GM19467 (cell line): ENCODE measurements at regions not wholly inside any gene's neighbourhood (a gene's known extent, or its start where the extent isn't known, plus 50 kb on each side); places are given as distances from the start of the nearest gene placed in this dataset.
"Not testable (repeated sequence)": the region's sequence is repeated elsewhere in the genome, so short reads cannot be mapped to it uniquely, and the experiment has no call there.

ENCODE experiments used
- ATAC-seq: cut with Tn5 transposase; IDR thresholded peaks from one replicate; pipeline ENCODE4 v1.9.1; 2021; ENCODE audit warnings: mild to moderate bottlenecking, moderate library complexity; ENCODE audit not compliant: unreplicated experiment

DNA sequence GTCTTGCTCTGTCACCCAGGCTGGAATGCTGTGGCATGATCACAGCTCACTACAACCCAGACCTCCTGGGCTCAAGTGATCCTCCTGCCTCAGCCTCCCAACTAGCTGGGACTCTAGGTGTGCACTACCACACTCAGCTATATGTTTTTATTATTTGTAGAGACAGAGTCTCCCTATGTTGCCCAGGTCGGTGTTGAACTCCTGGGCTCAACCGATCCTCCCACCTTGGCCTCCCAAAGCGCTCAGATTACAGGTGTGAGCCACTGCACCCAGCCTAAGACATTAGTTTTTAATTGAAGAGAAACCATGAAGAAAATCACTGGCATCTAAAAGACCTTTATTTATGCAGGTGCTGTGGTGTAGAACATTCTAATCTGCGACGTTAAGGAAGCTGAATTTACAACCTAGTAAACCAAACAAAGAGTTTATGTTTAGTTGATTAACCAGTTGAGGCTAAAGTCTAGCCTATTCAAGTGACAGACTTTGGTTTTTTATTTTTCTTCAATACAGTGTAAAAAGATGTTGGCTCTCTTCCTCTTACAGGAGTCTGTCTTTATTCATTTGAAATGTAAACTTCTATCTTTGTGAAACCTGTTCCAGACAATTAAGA, 52.5 kb upstream of the NBL1 start:
- no peak for ATAC-seq

DNA sequence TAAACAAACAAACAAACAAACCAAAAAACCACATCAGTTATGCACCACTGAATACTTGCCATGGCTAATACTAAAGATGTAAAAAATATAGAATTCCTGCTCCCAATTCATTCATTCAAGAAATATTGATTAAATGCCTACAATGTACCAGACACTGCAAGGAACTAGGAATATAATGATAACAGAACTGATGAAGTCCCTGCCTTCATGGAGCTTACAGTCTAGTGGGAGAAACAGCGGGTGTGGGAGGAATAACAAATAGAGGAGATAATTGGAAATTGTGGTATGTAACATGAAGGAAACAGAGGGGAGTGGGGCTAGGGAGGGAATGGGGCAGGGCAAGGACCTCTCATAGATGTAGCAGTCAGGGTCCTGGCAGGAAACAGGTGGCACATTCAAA, 58.6 kb upstream of the NBL1 start:
- no peak for ATAC-seq

DNA sequence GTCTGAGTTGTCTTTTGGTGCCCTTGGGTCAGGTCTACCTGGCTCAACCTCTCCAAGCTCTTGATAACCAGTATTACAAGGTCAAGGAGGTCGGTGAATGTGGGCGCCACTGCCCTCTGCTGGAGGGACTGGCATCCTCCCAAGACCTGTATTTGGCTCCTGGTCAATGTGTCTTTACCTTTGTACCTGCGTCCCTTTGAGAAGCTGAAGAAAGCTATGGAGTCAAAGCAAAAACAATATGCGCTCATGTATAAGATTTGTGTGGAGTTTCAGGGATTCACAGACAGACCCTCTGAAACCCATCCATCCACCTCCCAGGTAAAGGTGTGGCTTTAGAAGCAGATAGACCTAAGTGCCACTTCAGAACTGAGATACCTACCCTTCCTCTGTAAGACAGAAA, 61.8 kb upstream of the NBL1 start:
- peak; percentile 54 for ATAC-seq

DNA sequence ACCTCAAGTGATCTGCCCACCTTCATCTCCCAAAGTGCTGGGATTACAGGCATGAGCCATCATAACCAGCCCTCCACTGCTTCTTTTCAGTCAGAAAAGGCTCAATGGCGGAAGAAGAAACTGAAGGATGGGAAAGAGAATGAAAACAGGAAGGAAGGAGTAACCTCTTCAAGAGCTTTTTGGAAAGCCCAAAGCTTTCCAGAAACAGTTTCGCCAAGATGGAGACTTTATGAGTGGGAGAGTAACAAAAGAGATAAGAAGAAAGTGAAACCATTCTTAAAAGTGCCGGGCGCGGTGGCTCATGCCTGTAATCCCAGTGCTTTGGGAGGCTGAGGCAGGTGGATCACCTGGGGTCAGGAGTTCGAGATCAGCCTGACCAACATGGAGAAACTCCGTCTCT, 62.7 kb upstream of the NBL1 start:
- ATAC-seq = no peak

DNA sequence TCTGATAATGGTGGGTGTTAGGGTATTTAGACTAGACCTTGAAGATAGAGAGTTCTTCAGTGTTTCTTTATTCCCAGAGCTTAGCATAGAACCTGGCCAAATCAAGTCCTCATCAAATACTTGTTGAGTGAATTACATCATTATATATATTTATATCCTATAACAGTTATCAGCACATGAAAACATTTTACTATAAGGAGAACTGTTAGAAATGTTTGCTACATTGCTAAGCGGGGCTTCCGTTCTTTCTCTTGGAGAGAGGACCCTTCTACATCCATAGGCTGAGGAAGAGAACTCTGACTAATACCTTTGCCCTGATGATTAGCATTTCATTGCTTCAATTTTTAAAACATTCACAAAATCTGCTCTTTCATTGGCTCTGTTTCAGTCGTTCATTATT, 66.5 kb upstream of the NBL1 start:
- ATAC-seq = no peak

DNA sequence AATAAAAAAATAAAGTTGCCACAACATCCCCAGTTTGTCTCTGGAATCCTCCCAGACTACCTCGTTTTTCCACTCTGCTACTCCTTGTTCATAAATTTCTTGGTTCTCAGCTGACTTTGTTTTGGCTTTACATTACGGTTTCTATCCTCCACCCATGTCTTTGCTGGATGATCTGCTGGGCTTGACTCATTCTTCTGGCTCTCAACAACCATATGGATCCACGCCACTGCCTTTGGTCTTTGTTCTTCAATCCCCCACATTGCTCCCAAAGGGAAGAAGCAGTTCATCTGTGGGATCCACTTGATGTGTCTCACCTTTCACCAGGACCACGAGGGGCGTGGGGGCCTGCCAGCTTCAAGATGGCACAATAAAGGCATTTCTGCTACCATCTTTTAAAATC, 67.1 kb upstream of the NBL1 start:
- no peak for ATAC-seq

DNA sequence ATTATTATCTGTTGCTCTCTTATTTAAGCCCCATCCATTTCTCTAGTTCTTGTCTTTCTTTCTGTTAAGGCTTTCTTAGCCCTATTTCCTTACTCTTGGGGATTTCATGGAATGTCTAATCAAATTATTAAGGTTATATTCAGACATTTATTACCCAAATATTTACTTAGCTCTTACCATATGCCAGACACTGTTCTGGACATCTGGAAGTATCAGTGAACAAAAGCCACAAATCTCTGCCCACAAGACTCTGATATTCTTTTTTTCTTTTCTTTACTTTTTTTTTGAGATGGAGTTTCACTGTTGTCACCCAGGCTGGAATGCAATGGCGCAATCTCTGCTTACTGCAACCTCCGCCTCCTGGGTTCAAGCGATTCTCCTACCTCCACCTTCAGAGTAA, 74.3 kb upstream of the NBL1 start:
- ATAC-seq = no peak

DNA sequence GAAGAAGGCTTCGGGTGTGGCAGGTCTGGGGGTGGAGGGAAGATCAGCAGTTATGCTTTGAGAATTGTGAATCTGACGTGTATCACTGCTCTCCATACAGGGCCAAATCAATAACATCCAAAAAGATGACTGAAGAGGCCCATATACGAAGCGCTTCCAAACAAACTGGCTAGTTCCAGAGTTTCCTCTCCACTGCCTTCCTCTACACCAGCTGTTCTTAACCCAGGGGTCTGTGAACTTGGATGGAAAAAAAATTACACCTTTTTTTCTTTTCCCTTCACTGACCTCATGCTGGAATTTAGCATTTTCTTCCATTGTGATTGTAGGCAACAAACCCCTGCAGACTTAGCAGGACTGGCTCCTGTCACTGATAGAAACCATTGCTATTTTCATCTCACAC, 77.1 kb upstream of the NBL1 start:
- ATAC-seq = no peak

DNA sequence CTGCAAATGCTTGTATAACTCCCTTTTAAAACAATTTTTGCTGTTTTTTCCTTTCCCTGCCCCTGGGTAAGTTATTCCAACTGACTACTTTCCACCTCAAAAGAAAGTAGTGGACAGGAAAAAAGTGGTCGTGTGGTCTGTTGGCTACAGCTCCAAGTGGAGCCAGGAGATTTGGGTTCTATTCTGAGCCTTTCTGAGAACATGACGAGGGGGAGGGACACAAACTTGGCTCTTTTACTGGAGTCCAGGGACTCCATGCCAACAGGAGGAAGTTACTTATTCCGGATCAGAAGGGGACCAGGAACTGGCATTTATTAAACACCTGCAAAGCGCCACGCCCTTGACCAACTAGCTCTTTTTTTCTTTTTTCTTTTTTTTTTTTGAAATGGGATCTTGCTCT, 79.0 kb upstream of the CAPZB start:
- ATAC-seq = no peak

DNA sequence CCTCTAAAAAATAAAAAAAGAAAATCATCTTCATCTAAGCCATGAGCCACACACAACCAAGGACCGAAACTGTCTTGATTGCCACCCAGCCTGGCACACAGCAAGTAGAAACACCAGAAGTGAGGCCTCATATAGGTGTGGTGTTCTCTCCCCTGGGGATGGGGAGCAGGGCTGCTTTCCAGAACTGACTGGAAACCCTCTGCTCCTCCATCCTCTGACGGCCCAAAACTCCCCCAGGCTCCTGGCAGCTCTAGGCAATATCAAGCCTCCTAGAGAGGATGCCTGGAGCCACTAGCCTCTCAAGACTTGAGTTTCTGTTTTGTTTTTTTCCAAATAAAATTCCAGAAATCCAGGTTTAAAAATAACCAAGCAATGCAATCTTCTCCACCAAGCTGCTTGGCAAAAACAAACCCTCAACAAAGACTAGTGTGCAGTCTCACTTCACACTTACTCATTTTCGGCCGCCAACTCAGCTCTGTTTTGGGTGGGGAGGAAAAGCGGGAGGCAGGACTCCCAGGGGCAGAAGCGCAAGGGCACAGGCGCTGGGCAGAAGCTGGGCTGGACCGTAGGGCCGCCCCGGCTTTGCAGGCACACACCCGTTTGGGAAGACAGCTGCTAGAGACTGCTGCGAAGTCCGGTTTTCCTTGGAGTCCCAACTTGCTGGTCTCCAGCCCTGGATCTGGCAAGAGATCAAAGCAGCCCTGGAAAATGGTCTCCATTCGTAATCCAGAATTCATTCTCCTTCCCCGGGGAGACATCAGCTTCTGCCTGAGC, 78.2 kb upstream of the CAPZB start:
- no peak for ATAC-seq

DNA sequence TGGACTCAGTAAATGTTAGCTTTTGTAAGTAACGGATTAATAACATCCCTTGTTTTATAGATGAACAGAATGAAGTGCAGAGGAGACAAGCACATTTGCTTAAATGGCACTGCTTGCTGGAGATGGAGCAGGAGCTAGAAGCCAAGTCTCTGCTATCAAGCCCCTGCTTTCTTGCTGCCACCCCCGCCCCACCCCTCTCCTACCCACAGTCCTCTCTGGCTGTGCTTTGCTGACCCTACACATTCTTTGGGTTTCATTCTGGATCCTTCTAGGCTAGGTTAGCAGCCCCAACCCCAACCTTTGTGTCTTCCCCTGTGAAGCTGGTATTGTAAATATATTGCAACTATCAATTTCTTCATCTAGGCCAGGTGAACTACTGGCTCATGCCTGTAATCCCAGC, 77.5 kb upstream of the CAPZB start:
- no peak for ATAC-seq

DNA sequence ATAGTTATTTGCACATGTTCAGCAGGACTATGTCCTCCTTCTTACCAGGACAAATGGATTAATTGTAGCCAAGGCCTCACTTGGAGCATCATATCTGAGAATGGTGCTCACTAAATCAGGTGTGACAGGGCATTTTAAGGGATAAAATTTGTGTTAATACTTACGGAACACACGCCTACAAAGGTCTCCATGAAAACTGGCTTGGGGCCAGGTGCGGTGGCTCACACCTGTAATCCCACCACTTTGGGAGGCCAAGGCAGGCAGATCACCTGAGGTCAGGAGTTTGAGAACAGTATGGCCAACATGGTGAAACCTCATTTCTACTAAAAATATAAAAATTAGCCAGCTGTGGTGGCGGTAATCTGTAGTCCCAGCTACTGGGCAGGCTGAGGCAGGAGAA, 75.1 kb upstream of the CAPZB start:
- ATAC-seq = no peak

DNA sequence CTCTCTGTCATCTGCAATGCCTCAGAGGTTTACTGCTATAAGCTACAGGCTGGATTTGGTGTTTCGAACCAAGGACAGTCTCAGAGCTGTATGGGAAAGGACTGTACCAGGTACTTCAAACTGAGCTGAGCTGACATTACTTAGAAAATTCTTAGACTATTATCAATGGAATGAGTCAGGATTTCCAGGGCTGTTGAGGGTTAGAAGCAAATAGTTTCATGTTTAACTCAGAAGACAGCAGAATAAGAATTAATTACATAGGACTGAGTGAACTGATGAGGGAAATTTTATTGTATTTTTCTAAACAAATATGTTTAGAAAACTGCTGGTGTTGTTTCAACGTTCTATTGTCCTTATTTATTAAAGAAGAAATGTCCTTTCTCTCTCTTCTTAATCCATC, 74.3 kb upstream of the CAPZB start:
- no peak for ATAC-seq

DNA sequence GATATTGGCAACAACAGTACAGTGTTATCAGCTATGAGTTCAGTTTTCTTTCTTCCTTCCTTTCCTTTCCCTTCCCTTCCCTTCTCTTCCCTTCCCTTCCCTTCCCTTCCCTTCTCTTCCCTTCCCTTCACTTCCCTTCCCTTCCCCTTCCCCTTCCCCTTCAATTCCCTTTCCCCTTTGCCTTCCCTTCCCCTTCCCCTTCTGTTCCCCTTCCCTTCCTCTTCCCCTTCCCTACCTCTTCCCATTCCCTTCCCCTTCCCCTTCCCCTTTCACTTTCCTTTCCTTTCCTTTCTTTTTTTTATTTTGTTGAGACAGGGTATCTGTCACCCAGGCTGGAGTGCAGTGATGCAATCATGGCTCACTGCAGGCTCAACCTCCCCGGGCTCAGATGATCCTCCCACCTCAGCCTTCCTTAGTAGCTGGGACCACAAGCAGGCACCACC, 72.3 kb upstream of the CAPZB start:
- ATAC-seq = no peak

DNA sequence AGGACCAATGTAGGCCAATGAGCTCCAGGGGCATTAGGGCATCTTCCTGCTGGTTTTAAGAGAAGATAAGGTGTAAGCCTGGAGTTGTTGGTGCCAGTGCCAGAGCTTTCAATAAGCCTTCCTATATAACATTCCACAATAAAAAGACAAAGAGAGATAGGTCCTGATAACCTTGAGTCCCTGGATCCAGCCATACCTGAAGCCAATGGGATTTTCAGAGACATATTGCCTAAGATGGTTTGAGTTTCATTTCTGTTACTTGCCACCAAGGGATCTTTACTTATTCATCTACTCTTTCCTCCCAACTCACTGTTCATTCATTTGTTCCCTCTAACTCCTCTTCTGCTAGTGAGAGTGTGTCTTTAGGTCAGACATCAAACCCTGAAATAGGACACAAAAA, 68.8 kb upstream of the CAPZB start:
- no peak for ATAC-seq

DNA sequence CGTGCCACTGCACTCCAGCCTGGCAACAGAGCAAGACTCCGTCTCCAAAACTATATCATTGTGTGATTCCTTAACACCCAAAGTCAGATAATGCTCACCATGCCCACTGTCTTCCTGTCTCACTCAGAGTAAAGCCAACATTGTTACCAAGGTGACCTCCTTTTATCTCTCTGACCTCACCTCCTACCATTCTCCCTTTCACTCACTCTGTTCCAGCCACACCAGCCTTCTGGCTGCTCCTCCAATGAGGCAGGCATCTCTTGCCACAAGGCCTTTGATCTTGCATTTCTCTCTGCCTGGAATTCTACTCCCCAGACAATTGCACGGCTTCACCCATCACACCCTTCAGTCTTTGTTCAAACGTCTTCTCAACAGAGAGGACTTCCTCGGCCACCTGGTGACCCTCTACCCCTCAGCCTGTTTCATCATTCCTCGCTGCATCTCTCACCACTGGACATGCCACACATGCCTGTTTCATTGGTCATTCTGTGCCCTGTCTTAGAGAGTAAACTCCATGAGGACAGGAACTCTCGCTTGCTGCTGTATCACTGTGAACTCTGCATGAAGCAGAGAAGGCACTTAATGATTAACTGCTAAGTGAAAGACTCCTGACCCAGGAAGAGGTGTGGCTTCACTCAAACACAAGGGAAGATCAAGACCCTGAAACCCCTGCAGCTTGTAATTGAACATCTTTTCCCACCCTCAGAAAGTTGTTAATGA, 67.1 kb upstream of the CAPZB start:
- ATAC-seq = no peak

DNA sequence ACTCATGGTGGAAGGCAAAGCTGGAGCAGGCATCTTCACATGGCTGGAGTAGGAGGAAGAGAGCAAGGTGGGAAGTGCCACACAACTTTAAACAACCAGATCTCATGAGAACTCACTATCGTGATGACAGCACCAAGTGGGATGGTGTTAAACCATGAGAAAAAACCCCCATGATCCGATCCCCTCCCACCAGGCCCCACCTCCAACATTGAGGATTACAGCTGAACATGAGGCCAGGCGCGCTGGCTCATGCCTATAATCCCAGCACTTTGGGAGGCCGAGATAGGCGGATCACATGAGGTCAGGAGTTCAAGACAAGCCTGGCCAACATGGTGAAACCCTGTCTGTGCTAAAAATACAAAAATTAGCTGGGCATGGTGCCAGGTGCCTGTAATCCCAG, 66.5 kb upstream of the CAPZB start:
- ATAC-seq = not testable (repeated sequence)

DNA sequence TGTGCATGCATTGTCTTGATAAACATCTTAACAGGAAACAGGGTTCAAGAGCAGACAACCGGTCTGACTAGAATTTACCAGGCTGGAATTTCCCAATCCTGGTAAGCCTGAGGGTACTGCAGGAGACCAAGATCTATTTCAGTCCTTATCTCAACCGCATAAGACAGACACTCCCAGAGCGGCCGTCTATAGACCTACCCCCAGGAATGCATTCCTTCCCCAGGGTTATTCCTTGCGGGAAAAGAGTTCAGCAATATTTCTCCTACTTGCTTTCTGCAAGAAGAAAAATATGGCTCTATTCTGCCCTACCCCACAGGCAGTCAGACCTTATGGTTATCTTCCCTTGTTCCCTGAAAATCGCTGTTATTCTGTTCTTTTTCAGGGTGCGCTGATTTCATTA, 65.1 kb upstream of the CAPZB start:
- ATAC-seq = not testable (repeated sequence)

DNA sequence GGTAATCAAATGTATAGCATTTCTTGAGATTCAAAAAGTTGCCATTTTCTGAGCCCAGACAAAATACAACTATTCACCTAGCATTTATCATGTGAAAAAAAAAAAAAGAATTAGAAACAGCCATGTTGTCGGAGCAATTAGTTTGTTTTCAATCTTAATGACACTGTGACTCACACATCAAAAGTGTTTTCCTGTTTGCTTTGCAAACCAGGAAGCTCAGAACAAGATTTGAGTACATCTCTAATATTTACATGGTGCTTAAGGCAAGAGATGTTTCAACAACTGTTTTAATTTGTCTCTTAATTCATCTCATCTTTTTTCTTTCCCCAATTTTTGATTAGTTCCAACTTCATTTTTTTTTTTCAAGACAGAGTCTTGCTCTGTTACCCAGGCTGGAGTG, 62.5 kb upstream of the CAPZB start:
- ATAC-seq = no peak

DNA sequence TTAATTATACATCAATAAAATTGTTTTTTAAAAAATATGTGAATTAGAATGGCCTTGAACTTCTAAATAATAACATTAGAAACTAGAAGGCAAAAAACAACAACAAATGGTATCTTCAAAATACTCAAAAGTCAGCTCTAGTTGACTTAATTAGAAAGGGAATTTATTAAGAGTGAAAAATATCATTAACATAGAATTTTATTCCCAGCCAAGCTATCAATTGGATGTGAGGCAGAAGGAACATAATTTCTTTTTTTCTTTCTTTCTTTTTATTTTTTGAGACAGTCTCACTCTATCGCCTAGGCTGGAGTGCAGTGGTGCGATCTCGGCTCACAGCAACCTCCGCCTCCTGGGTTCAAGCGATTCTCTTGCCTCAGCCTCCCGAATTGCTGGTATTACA, 51.2 kb upstream of the CAPZB start:
- ATAC-seq = no peak

DNA sequence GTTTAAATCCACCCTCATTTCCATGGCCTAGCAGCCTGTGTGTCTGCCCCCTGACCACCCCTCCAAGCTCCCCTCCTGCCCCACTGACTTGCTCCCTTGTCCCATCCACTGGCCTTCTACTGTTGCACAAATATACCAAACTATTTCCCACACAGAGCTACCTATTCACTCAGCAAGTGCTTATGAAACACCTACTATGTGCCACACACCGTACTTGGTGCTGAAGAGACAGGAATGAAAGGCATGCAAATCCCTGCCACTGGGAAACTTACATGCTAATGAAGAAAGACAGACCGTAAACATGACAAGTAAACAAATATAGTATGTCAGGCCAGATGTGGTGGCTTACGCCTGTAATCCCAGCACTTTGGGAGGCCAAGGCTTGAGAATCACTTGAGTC, 49.9 kb upstream of the CAPZB start:
- ATAC-seq = no peak
